ENCODE measurements at regions not wholly inside any gene's neighbourhood (a gene's known extent, or its start where the extent isn't known, plus 50 kb on each side); places are given as distances from the start of the nearest gene placed in this dataset.
"Not testable (repeated sequence)": the region's sequence is repeated elsewhere in the genome, so short reads cannot be mapped to it uniquely, and the experiment has no call there.

DNA sequence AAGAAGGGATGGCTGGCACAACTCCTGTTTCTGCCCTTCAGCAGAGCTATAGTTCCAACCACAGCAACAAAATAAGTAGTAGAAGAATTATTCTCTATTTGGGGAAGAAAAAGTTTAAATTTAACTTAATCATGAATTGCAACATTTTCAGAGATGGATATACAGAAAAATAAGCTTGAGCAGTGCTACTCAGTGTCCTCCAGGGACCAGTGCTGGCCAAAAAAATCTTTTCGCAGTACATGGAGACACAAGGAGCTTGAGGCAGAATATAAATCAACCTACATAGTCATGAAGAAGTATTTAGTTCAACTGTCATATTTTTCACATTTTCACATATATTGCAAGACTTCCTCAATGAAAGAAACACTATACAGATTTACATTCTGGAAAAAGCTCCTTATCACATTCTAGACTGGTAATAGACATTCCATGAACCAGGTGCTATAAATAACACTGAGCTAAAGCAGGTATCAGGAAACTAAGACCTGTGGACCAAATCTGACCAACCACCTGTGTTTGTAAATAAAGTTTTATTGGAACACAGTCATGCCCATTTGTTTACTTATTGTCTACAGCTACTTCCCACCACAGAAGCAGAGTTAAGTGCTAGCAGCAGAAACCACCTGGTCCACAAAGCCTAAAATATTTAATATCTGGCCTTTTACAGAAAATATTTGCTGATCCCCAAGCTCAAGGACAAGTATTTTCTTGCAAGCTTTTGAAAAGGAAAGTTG, 101.9 kb downstream of the RGS21 start:
- DNase-seq = no peak

DNA sequence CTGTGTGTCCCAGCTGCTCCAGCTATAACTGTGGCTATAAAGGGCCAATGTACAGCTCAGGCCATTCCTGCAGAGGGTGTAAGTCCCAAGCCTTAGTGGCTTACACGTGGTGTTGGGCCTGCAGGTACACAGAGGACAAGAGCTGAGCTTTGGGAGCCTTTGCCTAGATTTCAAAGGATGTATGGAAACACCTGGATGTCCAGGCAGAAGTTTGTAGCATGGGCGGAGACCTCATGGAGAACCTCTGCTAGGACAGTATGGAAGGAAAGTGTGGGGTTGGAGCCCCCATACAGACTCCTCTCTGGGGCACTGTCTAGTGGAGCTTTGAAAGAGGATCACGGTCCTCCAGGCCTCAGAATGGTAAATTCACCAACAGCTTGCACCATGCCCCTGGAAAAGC, 113.9 kb downstream of the RGS21 start:
- DNase-seq = no peak

DNA sequence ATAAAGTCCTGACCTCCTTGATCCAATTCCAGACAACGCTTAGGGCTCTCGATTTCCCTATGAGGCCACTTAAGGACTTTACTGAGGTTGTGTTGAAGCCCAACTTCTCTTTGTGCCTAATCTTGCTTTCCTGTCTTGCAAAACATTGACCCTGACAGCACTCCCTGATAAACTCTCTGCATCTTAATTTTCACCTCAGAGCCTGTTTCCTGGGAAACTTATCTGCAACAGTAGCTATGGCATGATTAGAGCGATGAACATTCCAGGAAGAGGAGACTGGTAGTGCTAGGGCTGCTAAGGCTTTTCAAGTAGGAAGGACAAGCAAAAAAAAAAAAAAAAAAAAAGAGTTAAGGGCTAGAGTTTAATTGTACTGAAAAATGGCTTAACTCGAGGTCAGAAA, 118.9 kb downstream of the RGS21 start:
- no peak for DNase-seq

GRCh38 chr1:192436441-192437078, 119.8 kb downstream of the RGS21 start:
- DNase-seq = no peak

DNA sequence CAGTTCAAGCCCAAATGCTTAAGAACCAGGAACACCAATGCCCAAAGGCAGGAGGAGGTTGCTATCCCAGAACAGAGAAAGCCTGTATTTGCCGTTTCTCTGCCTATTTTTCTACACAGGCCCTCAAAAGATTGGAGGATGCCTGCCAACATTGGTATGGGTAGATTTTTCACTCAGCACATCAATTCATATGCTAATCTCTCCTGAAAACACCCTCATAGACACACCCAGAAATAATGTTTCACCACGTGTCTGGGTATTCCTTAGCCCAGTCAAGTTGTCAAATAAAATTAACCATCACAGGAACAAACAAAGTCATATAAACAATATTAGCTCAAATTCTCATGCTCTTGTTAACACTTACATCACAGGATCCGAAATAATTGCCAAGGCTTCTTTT, 121.9 kb downstream of the RGS21 start:
- DNase-seq = no peak

DNA sequence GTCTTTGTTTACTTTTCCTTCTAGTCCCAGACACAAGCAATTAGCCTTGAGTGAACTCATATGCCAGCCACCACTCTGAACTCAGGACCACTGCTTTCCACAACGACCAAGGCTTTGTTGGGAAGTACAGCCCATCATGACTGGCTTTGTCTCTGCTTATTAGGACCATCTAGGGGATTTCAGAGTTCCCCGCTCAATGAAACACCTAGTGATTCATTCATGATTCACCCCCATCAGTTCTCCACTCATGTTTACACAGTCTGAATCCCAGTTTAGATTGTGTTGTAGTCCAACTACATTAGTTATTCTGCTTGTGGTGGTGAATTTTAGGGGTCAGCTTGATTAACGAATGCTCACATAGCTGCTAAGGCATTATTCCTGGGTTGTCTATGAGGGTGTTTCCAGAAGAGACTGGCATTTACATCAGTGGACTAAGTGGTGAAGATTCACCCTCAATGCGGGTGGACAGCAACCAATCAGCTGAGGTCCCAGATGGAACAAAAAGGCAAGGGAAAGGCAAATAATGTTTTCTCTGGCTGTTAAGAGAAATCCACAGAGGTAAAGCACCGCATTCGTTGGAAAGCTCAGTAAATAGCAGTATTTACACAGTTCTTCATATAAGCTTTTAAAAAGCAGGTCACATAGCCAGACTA, 122.7 kb downstream of the RGS21 start:
- DNase-seq = no peak

GRCh38 chr1:192441492-192441891, 124.7 kb downstream of the RGS21 start:
- no peak for DNase-seq

GRCh38 chr1:192442736-192443135, 125.9 kb downstream of the RGS21 start:
- DNase-seq = no peak

DNA sequence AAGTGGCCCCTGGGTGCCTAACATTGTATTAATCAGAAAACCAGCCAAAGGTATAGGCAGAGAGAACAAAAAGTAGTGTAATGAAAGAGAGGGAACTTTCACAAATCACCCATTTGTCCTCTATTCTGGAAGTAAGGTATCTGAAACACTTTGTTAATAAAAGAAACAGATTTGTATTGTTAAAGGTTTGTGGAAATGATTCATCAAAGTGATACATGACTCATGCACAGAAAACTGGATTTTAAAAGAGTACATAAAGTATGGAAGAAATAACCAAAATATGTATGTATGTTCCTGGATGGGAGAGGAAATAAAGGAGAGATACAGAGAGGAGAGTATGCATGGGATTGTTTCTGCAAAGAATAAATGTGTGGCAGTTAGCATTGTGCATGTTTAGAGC, 126.8 kb downstream of the RGS21 start:
- no peak for DNase-seq

DNA sequence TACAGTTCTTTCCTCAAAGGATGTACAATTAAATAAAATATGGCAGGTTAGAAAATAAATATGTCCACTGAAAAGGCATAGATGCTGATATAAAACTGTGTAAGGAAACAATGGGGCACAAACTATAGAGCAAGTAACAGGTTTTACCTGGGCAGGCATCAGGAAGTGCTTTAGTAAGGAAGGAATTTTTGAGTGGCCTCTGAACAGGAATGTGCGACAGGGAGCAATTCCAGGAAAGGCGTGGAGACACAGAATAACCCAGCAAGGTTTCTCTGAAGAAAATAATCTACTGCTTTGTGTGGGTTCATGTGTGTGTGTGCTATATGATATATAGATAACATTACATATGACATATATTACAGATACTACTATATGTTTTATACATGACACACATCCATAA, 128.4 kb downstream of the RGS21 start:
- no peak for DNase-seq

GRCh38 chr1:192445839-192446489, 129.2 kb downstream of the RGS21 start:
- peak; percentile 50 for DNase-seq

GRCh38 chr1:192448026-192448578, 127.5 kb upstream of the RGS1 start:
- DNase-seq = no peak

- peak; percentile 19 for DNase-seq
These were observed 122.1 kb upstream of the RGS1 start for GRCh38 chr1:192453360-192453992.

DNA sequence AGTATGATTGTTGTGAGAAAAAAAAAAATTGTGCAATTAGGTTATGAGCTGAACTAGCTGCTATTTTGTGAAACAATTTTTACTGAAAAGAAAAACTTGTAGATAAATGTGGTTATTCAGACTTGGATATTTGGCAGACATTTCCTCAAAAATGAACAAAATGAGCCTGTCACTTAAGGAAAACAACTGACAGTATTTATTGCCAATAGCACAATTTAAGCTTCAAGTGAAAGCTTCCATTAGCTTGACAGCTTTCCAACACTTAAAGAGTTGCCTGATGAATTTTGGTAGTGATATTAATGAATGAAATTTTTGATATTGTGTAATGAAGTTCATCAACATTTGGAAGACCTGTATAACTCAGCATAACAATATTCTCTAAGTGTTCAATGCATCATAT, 116.1 kb upstream of the RGS1 start:
- DNase-seq = no peak

DNA sequence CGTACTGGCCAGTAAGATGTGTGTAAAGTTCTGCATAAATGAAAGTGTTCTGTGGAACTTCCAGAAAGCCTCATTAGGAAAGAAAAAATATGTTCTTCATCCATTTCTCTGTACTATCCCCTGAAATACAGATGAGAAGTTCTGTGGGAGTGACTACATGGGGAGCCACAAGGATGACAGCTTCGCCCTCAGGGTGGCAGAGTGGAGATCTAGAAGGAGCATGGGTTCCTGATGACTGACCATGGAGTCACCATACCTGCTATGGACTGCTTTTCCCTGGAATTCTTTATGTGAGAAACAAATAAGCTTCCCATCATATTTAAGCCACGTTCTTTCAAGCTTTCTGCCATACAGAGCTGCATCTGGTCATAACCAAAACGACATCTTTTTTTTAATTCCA, 113.9 kb upstream of the RGS1 start:
- DNase-seq = no peak

GRCh38 chr1:192462616-192463015, 113.0 kb upstream of the RGS1 start:
- DNase-seq = no peak

DNA sequence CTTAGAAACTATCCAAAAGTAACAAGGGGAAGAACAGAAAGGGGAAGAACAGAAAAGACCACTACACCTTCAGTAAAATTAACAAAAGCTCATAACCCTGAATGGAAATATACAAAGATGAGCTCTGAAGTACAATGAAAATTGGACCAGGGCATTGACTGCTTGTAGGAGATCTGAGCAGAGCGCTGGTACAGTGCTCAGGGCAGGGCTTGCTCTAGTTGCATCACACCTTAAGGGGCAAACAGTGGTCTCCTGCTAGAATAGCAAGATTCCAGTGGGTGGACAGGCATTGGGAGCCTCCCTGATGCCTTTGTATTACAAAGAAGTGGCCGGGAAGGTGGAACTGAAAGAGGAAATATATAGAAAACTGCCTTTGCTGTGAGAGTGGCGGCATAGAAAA, 111.9 kb upstream of the RGS1 start:
- DNase-seq = no peak

DNA sequence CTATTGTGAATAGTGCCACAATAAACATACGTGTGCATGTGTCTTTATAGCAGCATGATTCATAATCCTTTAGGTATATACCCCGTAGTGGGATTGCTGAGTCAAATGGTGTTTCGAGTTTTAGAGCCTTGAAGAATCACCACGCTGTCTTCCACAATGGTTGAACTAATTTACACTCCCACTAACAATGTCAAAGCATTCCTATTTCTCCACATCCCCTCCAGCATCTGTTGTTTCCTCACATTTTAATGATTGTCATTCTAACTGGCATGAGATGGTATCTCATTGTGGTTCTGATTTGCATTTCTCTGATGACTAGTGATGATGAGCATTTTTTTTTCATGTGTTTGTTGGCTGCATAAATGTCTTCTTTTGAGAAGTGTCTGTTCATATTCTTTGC, 110.4 kb upstream of the RGS1 start:
- not testable (repeated sequence) for DNase-seq

- DNase-seq = peak; percentile 57
These were observed 101.4 kb upstream of the RGS1 start for GRCh38 chr1:192474080-192474683.

DNA sequence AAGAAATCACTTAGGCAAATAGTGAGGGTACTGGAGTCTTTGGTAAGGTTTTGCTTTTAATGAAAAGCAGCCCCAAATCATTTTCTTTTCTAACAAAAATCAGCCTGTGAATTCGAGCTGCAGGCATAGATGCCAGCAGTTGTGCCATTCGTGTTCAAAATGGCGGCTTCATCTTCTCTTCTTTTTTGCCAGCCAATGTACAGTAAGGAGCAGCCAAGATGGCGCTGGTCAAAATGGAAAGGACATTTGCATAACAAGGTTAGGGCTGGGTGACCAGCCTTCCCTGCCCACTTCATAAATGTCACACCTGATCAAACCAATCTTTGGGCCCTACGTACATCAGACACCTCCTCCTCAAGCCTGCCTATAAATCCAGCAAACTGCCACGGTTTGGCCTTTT, 100.2 kb upstream of the RGS1 start:
- DNase-seq = no peak

DNA sequence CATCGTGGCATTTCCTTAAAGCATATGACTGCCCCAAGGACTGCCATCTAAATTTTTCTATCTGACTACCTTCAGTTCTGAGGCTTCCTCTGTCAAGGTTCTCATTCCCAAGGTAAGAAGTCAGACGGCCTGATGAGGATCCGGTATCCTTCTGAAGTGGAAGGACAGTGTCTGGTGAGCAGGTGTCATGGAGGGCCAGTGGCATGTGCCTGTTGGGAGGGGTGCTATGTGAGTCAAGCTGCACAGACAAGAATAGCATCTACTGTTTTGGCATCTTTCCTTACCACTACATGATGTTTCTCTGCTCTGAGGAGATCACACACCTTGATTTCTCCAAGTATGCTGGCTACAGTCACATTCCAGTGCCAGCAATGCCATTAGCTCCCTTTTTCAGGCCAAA, 99.6 kb upstream of the RGS1 start:
- DNase-seq = no peak

DNA sequence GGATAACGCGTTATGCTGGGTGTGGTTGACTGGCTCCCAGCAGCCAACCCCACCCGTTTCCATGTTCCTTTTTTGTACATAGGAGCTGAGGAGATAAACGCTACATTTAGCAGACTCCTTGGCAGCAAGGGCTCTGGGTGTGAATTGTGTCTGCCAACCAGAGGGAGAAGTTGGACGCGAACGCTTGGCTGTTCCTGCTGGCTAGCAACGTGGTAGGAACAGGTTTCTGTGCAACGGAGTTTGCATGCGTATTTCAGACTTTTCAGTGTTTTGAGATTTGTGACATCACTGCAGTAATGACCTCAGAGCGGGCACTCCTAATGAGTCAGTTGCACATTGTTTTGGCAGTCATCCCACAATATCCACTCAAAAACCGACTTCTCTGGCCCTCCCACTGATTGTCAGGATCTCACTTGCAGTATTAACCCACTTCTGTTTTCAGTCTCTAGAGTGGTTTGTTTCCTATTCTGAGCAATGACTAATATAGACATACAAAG, 98.7 kb upstream of the RGS1 start:
- peak; percentile 98 for DNase-seq
